Osteoblast (primary cell): ENCODE measurements at regions not wholly inside any gene's neighbourhood (a gene's known extent, or its start where the extent isn't known, plus 50 kb on each side); places are given as distances from the start of the nearest gene placed in this dataset.
A peak's percentile ranks its signal among the peaks of the same experiment; 100 is the strongest.

Source experiments
- DNase-seq: peaks from one replicate; pipeline ENCODE4 v3.0.0; 2011; ENCODE audit warnings: low spot score, mixed read lengths; ENCODE audit not compliant: insufficient read length; ENCODE audit errors: missing footprints
- H2AFZ ChIP-seq: 2 replicates; pipeline ENCODE4 v1.6.0; 2011; ENCODE audit warnings: mild to moderate bottlenecking, low read length
- H3K27ac ChIP-seq: 2 replicates; pipeline ENCODE4 v1.5.1; 2011; ENCODE audit warnings: mild to moderate bottlenecking, low read depth, low read length, moderate library complexity
- H3K27me3 ChIP-seq: 2 replicates; pipeline ENCODE4 v1.6.0; 2012; ENCODE audit warnings: mild to moderate bottlenecking, control low read depth, inconsistent platforms, low read length, moderate library complexity; ENCODE audit not compliant: insufficient read depth
- H3K36me3 ChIP-seq: 2 replicates; pipeline ENCODE4 v1.5.1; 2011; ENCODE audit warnings: mild to moderate bottlenecking, low read length, control low read depth, moderate library complexity; ENCODE audit not compliant: insufficient read depth
- H3K4me1 ChIP-seq: 2 replicates; pipeline ENCODE4 v1.5.1; 2011; ENCODE audit warnings: mild to moderate bottlenecking, low read length, control low read depth, moderate library complexity; ENCODE audit not compliant: insufficient read depth
- H3K4me2 ChIP-seq: 2 replicates; pipeline ENCODE4 v1.6.0; 2011; ENCODE audit warnings: mild to moderate bottlenecking, low read length; ENCODE audit not compliant: insufficient read depth
- H3K4me3 ChIP-seq: fragments of 200-600 bp; sonication (generic); 3 replicates; pipeline ENCODE4 v1.5.1; 2012; ENCODE audit warnings: mild to moderate bottlenecking, low read length, inconsistent platforms; ENCODE audit not compliant: insufficient read depth
- H3K79me2 ChIP-seq: 2 replicates; pipeline ENCODE4 v1.6.0; 2012; ENCODE audit warnings: mild to moderate bottlenecking, low read length, control low read depth, inconsistent platforms; ENCODE audit not compliant: insufficient read depth
- H3K9me3 ChIP-seq: 2 replicates; pipeline ENCODE4 v1.5.1; 2011; ENCODE audit warnings: low read depth, low read length, control low read depth
- H4K20me1 ChIP-seq: 2 replicates; pipeline ENCODE4 v1.6.0; 2012; ENCODE audit warnings: mild to moderate bottlenecking, low read length, control low read depth; ENCODE audit not compliant: insufficient read depth
- CTCF ChIP-seq: IDR thresholded peaks from 2 replicates; pipeline ENCODE4 v1.5.1; 2011; ENCODE audit warnings: mild to moderate bottlenecking, low read depth, low read length, moderate library complexity; ENCODE audit errors: extremely low read depth

GRCh38 chr3:11089931-11090330 is 64.4 kb upstream of the HRH1 start:
- no peak for DNase-seq

GRCh38 chr3:11090551-11090950 is 63.7 kb upstream of the HRH1 start:
- Histone ChIP-seq H4K20me1 (no peaks in the 10 kb centered on the region), H3K4me2 (no peak overlapping the region), H3K4me3 (no peak overlapping the region), H3K4me1 (peaks cover 2% of the 10 kb centered on the region), H2AFZ (no peak overlapping the region), H3K27ac (no peak overlapping the region), H3K36me3 (no peaks in the 10 kb centered on the region), H3K9me3 (no peaks in the 10 kb centered on the region), H3K79me2 (no peaks in the 10 kb centered on the region), H3K27me3 (no peaks in the 10 kb centered on the region)
- no peak for DNase-seq
- no peak for TF ChIP-seq CTCF

More at GRCh38 chr3:11089931-11090330, 64.4 kb upstream of the HRH1 start:
- H4K20me1 ChIP-seq = no peaks in the 10 kb centered on the region
- H3K36me3 ChIP-seq = no peaks in the 10 kb centered on the region
- H3K4me1 ChIP-seq = no peaks in the 10 kb centered on the region
- no peaks in the 10 kb centered on the region for H3K9me3 ChIP-seq
- no peak for TF ChIP-seq CTCF
- H3K79me2 ChIP-seq = no peaks in the 10 kb centered on the region
- H3K27ac ChIP-seq = no peak overlapping the region
- H2AFZ ChIP-seq = peak overlapping the region; percentile 33
- H3K27me3 ChIP-seq = no peaks in the 10 kb centered on the region
- no peak overlapping the region for H3K4me3 ChIP-seq
- no peak overlapping the region for H3K4me2 ChIP-seq

- no peaks in the 10 kb centered on the region for H3K36me3 ChIP-seq
- H3K4me3 ChIP-seq = no peak overlapping the region
- H2AFZ ChIP-seq = peak overlapping the region; percentile 31
- TF ChIP-seq CTCF = no peak
- no peak overlapping the region for H3K4me2 ChIP-seq
- H3K79me2 ChIP-seq = no peaks in the 10 kb centered on the region
- H3K4me1 ChIP-seq = peaks cover 8% of the 10 kb centered on the region
- peak; percentile 73 for DNase-seq
- H3K27me3 ChIP-seq = no peaks in the 10 kb centered on the region
- H3K27ac ChIP-seq = no peak overlapping the region
- H3K9me3 ChIP-seq = no peaks in the 10 kb centered on the region
- H4K20me1 ChIP-seq = no peaks in the 10 kb centered on the region
These were observed 63.2 kb upstream of the HRH1 start for GRCh38 chr3:11091088-11091590.

- no peak for DNase-seq
- Histone ChIP-seq H3K36me3 (no peaks in the 10 kb centered on the region), H4K20me1 (no peaks in the 10 kb centered on the region), H3K4me3 (no peak overlapping the region), H3K4me2 (no peak overlapping the region), H3K4me1 (peaks cover 11% of the 10 kb centered on the region), H3K27me3 (no peaks in the 10 kb centered on the region), H3K9me3 (no peaks in the 10 kb centered on the region), H3K27ac (no peak overlapping the region), H2AFZ (no peak overlapping the region), H3K79me2 (no peaks in the 10 kb centered on the region)
- no peak for TF ChIP-seq CTCF
These were observed 62.5 kb upstream of the HRH1 start for GRCh38 chr3:11091791-11092190.
